ENCODE measurements at regions not wholly inside any gene's neighbourhood (a gene's known extent, or its start where the extent isn't known, plus 50 kb on each side); places are given as distances from the start of the nearest gene placed in this dataset.

GRCh38 chrX:39771089-39771488 lies 326.7 kb downstream of the BCOR start:
- TF ChIP-seq CTCF (IDR thresholded peaks at IDR 0.05; ENCODE audit: low read depth, low read length, poor library complexity, severe bottlenecking) (no peak), EZH2phosphoT487 (IDR thresholded peaks at IDR 0.05; ENCODE audit: borderline replicate concordance, low read length) (no peak)

Data from DOHH2 (cell line).